ENCODE measurements at regions not wholly inside any gene's neighbourhood (a gene's known extent, or its start where the extent isn't known, plus 50 kb on each side); places are given as distances from the start of the nearest gene placed in this dataset.

DNA sequence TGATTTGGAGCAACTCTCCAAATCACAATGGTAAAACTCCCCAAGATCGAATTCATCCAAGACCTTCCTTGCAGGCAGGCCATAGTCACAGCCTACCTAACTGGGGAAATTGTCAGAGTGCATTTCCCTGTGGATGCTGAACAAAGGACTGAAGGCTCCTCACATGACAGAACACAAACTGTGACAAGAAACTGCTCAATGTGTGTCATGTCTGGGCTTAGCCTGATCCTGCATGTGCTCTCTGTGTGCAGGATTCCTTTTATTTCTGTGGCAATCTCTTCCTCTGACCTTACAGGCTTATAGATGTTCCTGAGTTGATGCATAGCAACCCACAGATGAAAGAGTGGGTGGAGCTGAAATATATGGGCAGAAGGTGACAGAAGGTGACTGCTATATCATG is 465.8 kb downstream of the ICE1 start:
- TF ChIP-seq, protein P1, sequence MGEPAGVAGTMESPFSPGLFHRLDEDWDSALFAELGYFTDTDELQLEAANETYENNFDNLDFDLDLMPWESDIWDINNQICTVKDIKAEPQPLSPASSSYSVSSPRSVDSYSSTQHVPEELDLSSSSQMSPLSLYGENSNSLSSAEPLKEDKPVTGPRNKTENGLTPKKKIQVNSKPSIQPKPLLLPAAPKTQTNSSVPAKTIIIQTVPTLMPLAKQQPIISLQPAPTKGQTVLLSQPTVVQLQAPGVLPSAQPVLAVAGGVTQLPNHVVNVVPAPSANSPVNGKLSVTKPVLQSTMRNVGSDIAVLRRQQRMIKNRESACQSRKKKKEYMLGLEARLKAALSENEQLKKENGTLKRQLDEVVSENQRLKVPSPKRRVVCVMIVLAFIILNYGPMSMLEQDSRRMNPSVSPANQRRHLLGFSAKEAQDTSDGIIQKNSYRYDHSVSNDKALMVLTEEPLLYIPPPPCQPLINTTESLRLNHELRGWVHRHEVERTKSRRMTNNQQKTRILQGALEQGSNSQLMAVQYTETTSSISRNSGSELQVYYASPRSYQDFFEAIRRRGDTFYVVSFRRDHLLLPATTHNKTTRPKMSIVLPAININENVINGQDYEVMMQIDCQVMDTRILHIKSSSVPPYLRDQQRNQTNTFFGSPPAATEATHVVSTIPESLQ (CRISPR knock-in tag; IDR thresholded peaks at IDR 0.05): no peak
- TF ChIP-seq, protein P2, sequence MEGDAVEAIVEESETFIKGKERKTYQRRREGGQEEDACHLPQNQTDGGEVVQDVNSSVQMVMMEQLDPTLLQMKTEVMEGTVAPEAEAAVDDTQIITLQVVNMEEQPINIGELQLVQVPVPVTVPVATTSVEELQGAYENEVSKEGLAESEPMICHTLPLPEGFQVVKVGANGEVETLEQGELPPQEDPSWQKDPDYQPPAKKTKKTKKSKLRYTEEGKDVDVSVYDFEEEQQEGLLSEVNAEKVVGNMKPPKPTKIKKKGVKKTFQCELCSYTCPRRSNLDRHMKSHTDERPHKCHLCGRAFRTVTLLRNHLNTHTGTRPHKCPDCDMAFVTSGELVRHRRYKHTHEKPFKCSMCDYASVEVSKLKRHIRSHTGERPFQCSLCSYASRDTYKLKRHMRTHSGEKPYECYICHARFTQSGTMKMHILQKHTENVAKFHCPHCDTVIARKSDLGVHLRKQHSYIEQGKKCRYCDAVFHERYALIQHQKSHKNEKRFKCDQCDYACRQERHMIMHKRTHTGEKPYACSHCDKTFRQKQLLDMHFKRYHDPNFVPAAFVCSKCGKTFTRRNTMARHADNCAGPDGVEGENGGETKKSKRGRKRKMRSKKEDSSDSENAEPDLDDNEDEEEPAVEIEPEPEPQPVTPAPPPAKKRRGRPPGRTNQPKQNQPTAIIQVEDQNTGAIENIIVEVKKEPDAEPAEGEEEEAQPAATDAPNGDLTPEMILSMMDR (IDR thresholded peaks at IDR 0.05): no peak
- no peak for TF ChIP-seq TCF7 (CRISPR knock-in tag; IDR thresholded peaks at IDR 0.05; ENCODE audit: low read depth)
- TF ChIP-seq, protein P3, sequence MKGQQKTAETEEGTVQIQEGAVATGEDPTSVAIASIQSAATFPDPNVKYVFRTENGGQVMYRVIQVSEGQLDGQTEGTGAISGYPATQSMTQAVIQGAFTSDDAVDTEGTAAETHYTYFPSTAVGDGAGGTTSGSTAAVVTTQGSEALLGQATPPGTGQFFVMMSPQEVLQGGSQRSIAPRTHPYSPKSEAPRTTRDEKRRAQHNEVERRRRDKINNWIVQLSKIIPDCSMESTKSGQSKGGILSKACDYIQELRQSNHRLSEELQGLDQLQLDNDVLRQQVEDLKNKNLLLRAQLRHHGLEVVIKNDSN (CRISPR knock-in tag; IDR thresholded peaks at IDR 0.05): no peak
- TF ChIP-seq, protein P4, sequence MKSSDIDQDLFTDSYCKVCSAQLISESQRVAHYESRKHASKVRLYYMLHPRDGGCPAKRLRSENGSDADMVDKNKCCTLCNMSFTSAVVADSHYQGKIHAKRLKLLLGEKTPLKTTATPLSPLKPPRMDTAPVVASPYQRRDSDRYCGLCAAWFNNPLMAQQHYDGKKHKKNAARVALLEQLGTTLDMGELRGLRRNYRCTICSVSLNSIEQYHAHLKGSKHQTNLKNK (CRISPR knock-in tag; IDR thresholded peaks at IDR 0.05): no peak
- TF ChIP-seq, protein P5, sequence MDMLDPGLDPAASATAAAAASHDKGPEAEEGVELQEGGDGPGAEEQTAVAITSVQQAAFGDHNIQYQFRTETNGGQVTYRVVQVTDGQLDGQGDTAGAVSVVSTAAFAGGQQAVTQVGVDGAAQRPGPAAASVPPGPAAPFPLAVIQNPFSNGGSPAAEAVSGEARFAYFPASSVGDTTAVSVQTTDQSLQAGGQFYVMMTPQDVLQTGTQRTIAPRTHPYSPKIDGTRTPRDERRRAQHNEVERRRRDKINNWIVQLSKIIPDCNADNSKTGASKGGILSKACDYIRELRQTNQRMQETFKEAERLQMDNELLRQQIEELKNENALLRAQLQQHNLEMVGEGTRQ (CRISPR knock-in tag; IDR thresholded peaks at IDR 0.05): no peak
- TF ChIP-seq, protein P6, sequence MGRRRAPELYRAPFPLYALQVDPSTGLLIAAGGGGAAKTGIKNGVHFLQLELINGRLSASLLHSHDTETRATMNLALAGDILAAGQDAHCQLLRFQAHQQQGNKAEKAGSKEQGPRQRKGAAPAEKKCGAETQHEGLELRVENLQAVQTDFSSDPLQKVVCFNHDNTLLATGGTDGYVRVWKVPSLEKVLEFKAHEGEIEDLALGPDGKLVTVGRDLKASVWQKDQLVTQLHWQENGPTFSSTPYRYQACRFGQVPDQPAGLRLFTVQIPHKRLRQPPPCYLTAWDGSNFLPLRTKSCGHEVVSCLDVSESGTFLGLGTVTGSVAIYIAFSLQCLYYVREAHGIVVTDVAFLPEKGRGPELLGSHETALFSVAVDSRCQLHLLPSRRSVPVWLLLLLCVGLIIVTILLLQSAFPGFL (CRISPR knock-in tag; IDR thresholded peaks at IDR 0.05; ENCODE audit: borderline replicate concordance): no peak
